ENCODE measurements at regions not wholly inside any gene's neighbourhood (a gene's known extent, or its start where the extent isn't known, plus 50 kb on each side); places are given as distances from the start of the nearest gene placed in this dataset.

DNA sequence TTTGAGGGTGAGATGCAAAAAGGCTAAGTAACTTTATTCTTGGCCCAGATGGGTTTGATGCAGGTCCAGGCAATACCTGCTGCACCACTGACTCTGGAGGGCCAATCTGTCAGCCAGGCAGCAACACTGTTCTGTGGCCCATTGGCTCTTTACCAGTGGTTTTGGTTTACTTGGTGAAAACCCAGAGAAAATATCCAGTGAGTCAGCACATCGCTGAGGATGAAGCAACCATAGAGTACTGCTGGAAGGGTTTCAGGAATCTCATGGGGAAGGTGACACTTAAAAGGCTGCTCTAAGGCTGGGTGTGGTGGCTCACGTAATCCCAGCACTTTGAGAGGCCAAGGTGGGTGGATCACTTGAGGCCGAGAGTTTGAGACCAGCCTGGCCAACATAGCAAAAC, 192.5 kb upstream of the FAM98A start:
- TF ChIP-seq, protein P1, sequence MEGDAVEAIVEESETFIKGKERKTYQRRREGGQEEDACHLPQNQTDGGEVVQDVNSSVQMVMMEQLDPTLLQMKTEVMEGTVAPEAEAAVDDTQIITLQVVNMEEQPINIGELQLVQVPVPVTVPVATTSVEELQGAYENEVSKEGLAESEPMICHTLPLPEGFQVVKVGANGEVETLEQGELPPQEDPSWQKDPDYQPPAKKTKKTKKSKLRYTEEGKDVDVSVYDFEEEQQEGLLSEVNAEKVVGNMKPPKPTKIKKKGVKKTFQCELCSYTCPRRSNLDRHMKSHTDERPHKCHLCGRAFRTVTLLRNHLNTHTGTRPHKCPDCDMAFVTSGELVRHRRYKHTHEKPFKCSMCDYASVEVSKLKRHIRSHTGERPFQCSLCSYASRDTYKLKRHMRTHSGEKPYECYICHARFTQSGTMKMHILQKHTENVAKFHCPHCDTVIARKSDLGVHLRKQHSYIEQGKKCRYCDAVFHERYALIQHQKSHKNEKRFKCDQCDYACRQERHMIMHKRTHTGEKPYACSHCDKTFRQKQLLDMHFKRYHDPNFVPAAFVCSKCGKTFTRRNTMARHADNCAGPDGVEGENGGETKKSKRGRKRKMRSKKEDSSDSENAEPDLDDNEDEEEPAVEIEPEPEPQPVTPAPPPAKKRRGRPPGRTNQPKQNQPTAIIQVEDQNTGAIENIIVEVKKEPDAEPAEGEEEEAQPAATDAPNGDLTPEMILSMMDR (IDR thresholded peaks at IDR 0.05; ENCODE audit: low read depth, low read length, poor library complexity, severe bottlenecking): no peak
- no peak for TF ChIP-seq EZH2phosphoT487 (IDR thresholded peaks at IDR 0.05; ENCODE audit: borderline replicate concordance, low read length)
